Smooth muscle cell (in vitro differentiated cells): ENCODE measurements at regions not wholly inside any gene's neighbourhood (a gene's known extent, or its start where the extent isn't known, plus 50 kb on each side); places are given as distances from the start of the nearest gene placed in this dataset.

ENCODE experiments used
- DNase-seq: peaks from one replicate; lab custom pipeline; 2025; ENCODE audit not compliant: unreplicated experiment; lab: John Stamatoyannopoulos, UW
- H2AFZ ChIP-seq: fragments of 200-600 bp; sonication (generic); 2 replicates; pipeline ENCODE4 v1.6.0; 2016; ENCODE audit warnings: antibody characterized with exemption, low read depth, mild to moderate bottlenecking
- H3F3A ChIP-seq: fragments of 200-600 bp; sonication (generic); 2 replicates; pipeline ENCODE4 v1.6.0; 2017; ENCODE audit warnings: antibody characterized with exemption, low read depth
- H3K27ac ChIP-seq: fragments of 200-600 bp; sonication (generic); 2 replicates; pipeline ENCODE4 v1.5.1; 2016; ENCODE audit warnings: low read depth, mild to moderate bottlenecking
- H3K27me3 ChIP-seq: fragments of 200-600 bp; sonication (generic); 2 replicates; pipeline ENCODE4 v1.6.1; 2016; ENCODE audit warnings: low read depth, mild to moderate bottlenecking
- H3K36me3 ChIP-seq: fragments of 200-600 bp; sonication (generic); 2 replicates; pipeline ENCODE4 v1.5.1; 2016; ENCODE audit warnings: low read depth
- H3K4me1 ChIP-seq: fragments of 200-600 bp; sonication (generic); 2 replicates; pipeline ENCODE4 v1.5.1; 2016; ENCODE audit warnings: low read depth
- H3K4me2 ChIP-seq: fragments of 200-600 bp; sonication (generic); 2 replicates; pipeline ENCODE4 v1.6.0; 2016; ENCODE audit warnings: mild to moderate bottlenecking
- H3K4me3 ChIP-seq: fragments of 200-600 bp; sonication (generic); 2 replicates; pipeline ENCODE4 v1.5.1; 2016; ENCODE audit warnings: mild to moderate bottlenecking
- H3K79me2 ChIP-seq: fragments of 200-600 bp; sonication (generic); 2 replicates; pipeline ENCODE4 v1.6.0; 2016; ENCODE audit warnings: low read depth, mild to moderate bottlenecking
- H3K9ac ChIP-seq: fragments of 200-600 bp; sonication (generic); 2 replicates; pipeline ENCODE4 v1.6.0; 2016; ENCODE audit warnings: low read depth
- H3K9me3 ChIP-seq: fragments of 200-600 bp; sonication (generic); replicated peaks from 2 replicates; pipeline ENCODE4 v1.5.1; 2016; ENCODE audit warnings: low read depth
- H4K20me1 ChIP-seq: fragments of 200-600 bp; sonication (generic); 2 replicates; pipeline ENCODE4 v1.6.0; 2016; ENCODE audit warnings: low read depth
- WGBS: methylation state at CpG from one replicate; pipeline ENCODE4 v1.1.7; 2016; ENCODE audit warnings: low lambda C conversion rate; 5-methylcytosine and 5-hydroxymethylcytosine counted together
- TF ChIP-seq, protein P1 (sequence below): fragments of 200-600 bp; sonication (generic); IDR thresholded peaks from 2 replicates; pipeline ENCODE4 v1.5.1; 2017; ENCODE audit warnings: borderline replicate concordance, mild to moderate bottlenecking, antibody characterized with exemption; ENCODE audit not compliant: insufficient read depth, poor library complexity, severe bottlenecking

DNA sequence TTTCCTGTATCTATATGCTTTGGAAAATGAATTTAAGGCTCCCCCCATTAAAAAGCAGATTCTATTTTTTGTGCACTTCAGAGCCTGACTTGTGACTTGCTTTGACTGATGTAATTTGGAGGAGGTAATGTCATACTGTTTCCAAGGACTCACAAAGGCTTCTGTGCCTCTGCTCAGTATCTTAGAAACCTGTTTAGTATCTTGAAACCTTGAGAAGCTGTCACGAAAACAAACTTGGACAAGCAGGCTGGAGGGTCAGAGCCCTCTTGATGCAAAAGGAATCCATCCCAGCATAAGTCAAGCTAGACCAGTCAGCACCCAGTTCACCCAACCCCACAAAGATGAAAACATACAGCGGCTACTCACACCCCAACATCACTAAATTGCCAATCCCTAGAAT lies 560.0 kb upstream of the PCDH7 start:
- Histone ChIP-seq H3K27ac (no peak overlapping the region), H4K20me1 (no peaks in the 10 kb centered on the region), H3K79me2 (no peaks in the 10 kb centered on the region), H3F3A (no peaks in the 10 kb centered on the region), H2AFZ (no peak overlapping the region), H3K4me2 (no peak overlapping the region), H3K9me3 (no peaks in the 10 kb centered on the region), H3K27me3 (no peaks in the 10 kb centered on the region), H3K4me3 (no peak overlapping the region), H3K36me3 (no peaks in the 10 kb centered on the region), H3K4me1 (no peaks in the 10 kb centered on the region), H3K9ac (no peak overlapping the region)
- WGBS = 76% methylated on average over 2 of the region's 2 CpGs
- TF ChIP-seq, protein P1, sequence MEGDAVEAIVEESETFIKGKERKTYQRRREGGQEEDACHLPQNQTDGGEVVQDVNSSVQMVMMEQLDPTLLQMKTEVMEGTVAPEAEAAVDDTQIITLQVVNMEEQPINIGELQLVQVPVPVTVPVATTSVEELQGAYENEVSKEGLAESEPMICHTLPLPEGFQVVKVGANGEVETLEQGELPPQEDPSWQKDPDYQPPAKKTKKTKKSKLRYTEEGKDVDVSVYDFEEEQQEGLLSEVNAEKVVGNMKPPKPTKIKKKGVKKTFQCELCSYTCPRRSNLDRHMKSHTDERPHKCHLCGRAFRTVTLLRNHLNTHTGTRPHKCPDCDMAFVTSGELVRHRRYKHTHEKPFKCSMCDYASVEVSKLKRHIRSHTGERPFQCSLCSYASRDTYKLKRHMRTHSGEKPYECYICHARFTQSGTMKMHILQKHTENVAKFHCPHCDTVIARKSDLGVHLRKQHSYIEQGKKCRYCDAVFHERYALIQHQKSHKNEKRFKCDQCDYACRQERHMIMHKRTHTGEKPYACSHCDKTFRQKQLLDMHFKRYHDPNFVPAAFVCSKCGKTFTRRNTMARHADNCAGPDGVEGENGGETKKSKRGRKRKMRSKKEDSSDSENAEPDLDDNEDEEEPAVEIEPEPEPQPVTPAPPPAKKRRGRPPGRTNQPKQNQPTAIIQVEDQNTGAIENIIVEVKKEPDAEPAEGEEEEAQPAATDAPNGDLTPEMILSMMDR = no peak
- no peak for DNase-seq

DNA sequence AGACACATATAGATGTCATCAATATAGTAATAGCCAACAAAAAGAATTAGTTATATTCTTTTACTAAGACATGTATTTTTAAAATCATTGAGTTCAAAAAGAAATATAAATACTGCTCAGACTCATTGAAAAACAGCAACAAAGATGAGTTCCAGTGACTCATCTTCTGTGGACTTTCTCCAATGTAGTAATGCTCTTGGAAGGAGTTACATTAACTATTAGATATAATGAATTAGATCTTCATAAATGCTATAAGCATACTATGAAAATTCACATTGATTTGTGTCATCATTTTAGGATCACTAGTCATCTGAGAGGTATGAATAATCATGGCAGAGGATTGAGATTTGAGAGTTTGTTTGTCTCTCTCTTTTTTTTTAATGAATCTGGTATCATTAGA lies 547.8 kb upstream of the PCDH7 start:
- no peaks in the 10 kb centered on the region for H3K9me3 ChIP-seq
- no peaks in the 10 kb centered on the region for H3K36me3 ChIP-seq
- no peak overlapping the region for H2AFZ ChIP-seq
- H3K4me3 ChIP-seq = no peak overlapping the region
- no peaks in the 10 kb centered on the region for H3F3A ChIP-seq
- DNase-seq = no peak
- no peak overlapping the region for H3K4me2 ChIP-seq
- no peaks in the 10 kb centered on the region for H3K79me2 ChIP-seq
- H3K9ac ChIP-seq = no peak overlapping the region
- H3K27me3 ChIP-seq = no peaks in the 10 kb centered on the region
- no peak overlapping the region for H3K27ac ChIP-seq
- no peaks in the 10 kb centered on the region for H3K4me1 ChIP-seq
- no peaks in the 10 kb centered on the region for H4K20me1 ChIP-seq
- TF ChIP-seq, protein P1 = no peak

GRCh38 chr4:30181512-30181911 lies 538.7 kb upstream of the PCDH7 start:
- Histone ChIP-seq H3K27me3 (no peaks in the 10 kb centered on the region), H3K27ac (no peak overlapping the region), H3F3A (no peaks in the 10 kb centered on the region), H3K4me1 (no peaks in the 10 kb centered on the region), H4K20me1 (no peaks in the 10 kb centered on the region), H3K9ac (no peak overlapping the region), H3K79me2 (no peaks in the 10 kb centered on the region), H3K9me3 (no peaks in the 10 kb centered on the region), H3K36me3 (no peaks in the 10 kb centered on the region), H3K4me2 (no peak overlapping the region), H2AFZ (no peak overlapping the region), H3K4me3 (no peak overlapping the region)
- DNase-seq = no peak
- TF ChIP-seq, protein P1 = no peak
- WGBS = 85% methylated on average over 4 of the region's 4 CpGs

- no peaks in the 10 kb centered on the region for H3K36me3 ChIP-seq
- H3K4me3 ChIP-seq = no peak overlapping the region
- DNase-seq = no peak
- H3K9ac ChIP-seq = no peak overlapping the region
- no peaks in the 10 kb centered on the region for H3F3A ChIP-seq
- no peaks in the 10 kb centered on the region for H4K20me1 ChIP-seq
- TF ChIP-seq, protein P1 = no peak
- H3K9me3 ChIP-seq = no peaks in the 10 kb centered on the region
- H3K27ac ChIP-seq = no peak overlapping the region
- H3K79me2 ChIP-seq = no peaks in the 10 kb centered on the region
- H2AFZ ChIP-seq = no peak overlapping the region
- H3K27me3 ChIP-seq = no peaks in the 10 kb centered on the region
- H3K4me1 ChIP-seq = no peaks in the 10 kb centered on the region
- no peak overlapping the region for H3K4me2 ChIP-seq
- WGBS = 36% methylated on average over 2 of the region's 2 CpGs
These were observed 538.3 kb upstream of the PCDH7 start for GRCh38 chr4:30181918-30182317.
